ENCODE measurements at regions not wholly inside any gene's neighbourhood (a gene's known extent, or its start where the extent isn't known, plus 50 kb on each side); places are given as distances from the start of the nearest gene placed in this dataset.

DNA sequence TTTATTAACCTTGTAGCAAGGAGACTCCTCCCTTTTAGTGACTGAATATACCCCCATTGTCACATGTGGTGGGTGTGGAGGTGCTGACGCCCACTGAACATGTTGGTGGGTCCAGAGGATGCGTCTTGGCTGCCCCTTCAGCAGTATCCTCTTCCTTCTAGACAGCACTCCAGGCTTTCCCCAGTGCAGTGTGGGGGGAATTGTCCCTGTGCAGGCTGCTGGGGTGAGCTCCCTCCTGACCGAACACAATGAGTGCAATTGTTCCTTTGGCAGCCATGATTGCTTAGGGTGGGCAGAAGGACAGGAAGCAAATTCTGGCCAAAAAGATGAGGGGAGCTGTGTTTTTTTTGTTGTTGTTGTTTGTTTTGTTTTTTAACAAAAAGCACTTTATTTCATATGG is 209.3 kb upstream of the PDE10A start:
- H2BK120ac ChIP-seq (ENCODE audit: low read depth, low read length): no peak overlapping the region
- H2BK15ac ChIP-seq (ENCODE audit: low read depth, low read length): no peak overlapping the region
- H2AK9ac ChIP-seq (replicated peaks; ENCODE audit: low read depth, low read length, poor library complexity): no peak overlapping the region
- H3K79me1 ChIP-seq (ENCODE audit: low read depth in 1 of 2, low read length in 2 of 2): 0 out of 4 replicates have a peak, but pooled peaks cover 0 to 2% of the 10 kb centered on the region in 2 experiments
- no peak overlapping the region for H3K56ac ChIP-seq (ENCODE audit: extremely low read depth, insufficient read depth, low read length)
- no peak overlapping the region for H3K27ac ChIP-seq (ENCODE audit: insufficient read depth, low read length)
- BruUV-seq (replicated peaks): no TSS peak
- TF ChIP-seq RCOR1 (IDR thresholded peaks at IDR 0.05; ENCODE audit: insufficient replicate concordance, low read length): no peak
- no peak for TF ChIP-seq SMC3 (IDR thresholded peaks at IDR 0.05; ENCODE audit: low read depth, low read length)
- no peak for TF ChIP-seq RAD21 (IDR thresholded peaks at IDR 0.05; ENCODE audit: low read length)
- no peak for TF ChIP-seq RFX5 (IDR thresholded peaks at IDR 0.05; ENCODE audit: low read depth, low read length)
- TF ChIP-seq, protein P1, sequence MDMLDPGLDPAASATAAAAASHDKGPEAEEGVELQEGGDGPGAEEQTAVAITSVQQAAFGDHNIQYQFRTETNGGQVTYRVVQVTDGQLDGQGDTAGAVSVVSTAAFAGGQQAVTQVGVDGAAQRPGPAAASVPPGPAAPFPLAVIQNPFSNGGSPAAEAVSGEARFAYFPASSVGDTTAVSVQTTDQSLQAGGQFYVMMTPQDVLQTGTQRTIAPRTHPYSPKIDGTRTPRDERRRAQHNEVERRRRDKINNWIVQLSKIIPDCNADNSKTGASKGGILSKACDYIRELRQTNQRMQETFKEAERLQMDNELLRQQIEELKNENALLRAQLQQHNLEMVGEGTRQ (IDR thresholded peaks at IDR 0.05; ENCODE audit: low read depth, low read length): no peak
- TF ChIP-seq NFE2L2 (IDR thresholded peaks at IDR 0.05; ENCODE audit: low read depth, low read length): no peak
- TF ChIP-seq MAZ (IDR thresholded peaks at IDR 0.05; ENCODE audit: borderline replicate concordance, low read depth, low read length): no peak
- TF ChIP-seq MXI1 (IDR thresholded peaks at IDR 0.05; ENCODE audit: borderline replicate concordance, low read depth, low read length): no peak
- TF ChIP-seq POLR2A (IDR thresholded peaks at IDR 0.05; ENCODE audit: low read depth, low read length): no peak
- TF ChIP-seq BHLHE40 (IDR thresholded peaks at IDR 0.05; ENCODE audit: low read depth, low read length): no peak
- TF ChIP-seq, protein P2, sequence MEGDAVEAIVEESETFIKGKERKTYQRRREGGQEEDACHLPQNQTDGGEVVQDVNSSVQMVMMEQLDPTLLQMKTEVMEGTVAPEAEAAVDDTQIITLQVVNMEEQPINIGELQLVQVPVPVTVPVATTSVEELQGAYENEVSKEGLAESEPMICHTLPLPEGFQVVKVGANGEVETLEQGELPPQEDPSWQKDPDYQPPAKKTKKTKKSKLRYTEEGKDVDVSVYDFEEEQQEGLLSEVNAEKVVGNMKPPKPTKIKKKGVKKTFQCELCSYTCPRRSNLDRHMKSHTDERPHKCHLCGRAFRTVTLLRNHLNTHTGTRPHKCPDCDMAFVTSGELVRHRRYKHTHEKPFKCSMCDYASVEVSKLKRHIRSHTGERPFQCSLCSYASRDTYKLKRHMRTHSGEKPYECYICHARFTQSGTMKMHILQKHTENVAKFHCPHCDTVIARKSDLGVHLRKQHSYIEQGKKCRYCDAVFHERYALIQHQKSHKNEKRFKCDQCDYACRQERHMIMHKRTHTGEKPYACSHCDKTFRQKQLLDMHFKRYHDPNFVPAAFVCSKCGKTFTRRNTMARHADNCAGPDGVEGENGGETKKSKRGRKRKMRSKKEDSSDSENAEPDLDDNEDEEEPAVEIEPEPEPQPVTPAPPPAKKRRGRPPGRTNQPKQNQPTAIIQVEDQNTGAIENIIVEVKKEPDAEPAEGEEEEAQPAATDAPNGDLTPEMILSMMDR (conservative IDR thresholded peaks at IDR 0.05; ENCODE audit: low read depth, low read length): no peak
- in situ Hi-C loops (cut with MboI; ENCODE audit: low sequenced_read_pairs) (no loop called here), dilution Hi-C loops (cut with HindIII; ENCODE audit: low sequenced_read_pairs, unreplicated experiment) (no loop called here), intact Hi-C loops (cut with micrococcal nuclease) (no loop called here)
- no peaks in the 10 kb centered on the region for H4K20me1 ChIP-seq (ENCODE audit: insufficient read depth, low read length)
- no peak overlapping the region for H4K8ac ChIP-seq (ENCODE audit: low read depth in 2 of 2, low read length in 2 of 2)
- H3K18ac ChIP-seq (ENCODE audit: low read depth, low read length): no peak overlapping the region
- H3K27me3 ChIP-seq (ENCODE audit: control insufficient read depth, insufficient read depth, low read length): no peaks in the 10 kb centered on the region; the same call in 1 of the 2 replicates
- H2BK5ac ChIP-seq (ENCODE audit: low read depth, low read length, poor library complexity, severe bottlenecking): no peak overlapping the region
- H3K4me3 ChIP-seq (ENCODE audit: insufficient read depth, low read depth, low read length): no peak overlapping the region
- H2AFZ ChIP-seq (replicated peaks; ENCODE audit: low read length, poor library complexity): no peak overlapping the region
- H3K4ac ChIP-seq (ENCODE audit: low read depth, low read length): no peak overlapping the region
- H3K14ac ChIP-seq (replicated peaks; ENCODE audit: low read depth, low read length): no peak overlapping the region
- H2AK5ac ChIP-seq (ENCODE audit: low read depth, low read length): no peak overlapping the region
- H3K9me3 ChIP-seq (ENCODE audit: control insufficient read depth, insufficient read depth, low read length): peaks cover 2% of the 10 kb centered on the region; the same call in 1 of the 2 replicates
- no peak overlapping the region for H3K9ac ChIP-seq (ENCODE audit: low read depth, low read length)
- no peak overlapping the region for H3K23ac ChIP-seq (ENCODE audit: low read depth, low read length)
- ChIA-PET POLR2A (ENCODE audit: unreplicated experiment) (interaction anchor here (0.6 kb wide), 1 partner anchor 416 kb away, joined by 3 read pairs; no protein-coding TSS in a partner anchor), CTCF (interaction anchor here (0.7 kb wide), 1 partner anchor 60 kb away, joined by 3 read pairs; no protein-coding TSS in a partner anchor)
- ATAC-seq (ENCODE audit: low read depth) (no peak), DNase-seq (no peak)
- WGBS, 2 experiments (ENCODE audit: extremely low coverage in 2 of 2, insufficient read length in 1 of 2): no CpG with 5 or more reads among the region's 3 CpGs
- H3K36me3 ChIP-seq (ENCODE audit: control insufficient read depth, insufficient read depth, low read length): peaks cover 3% of the 10 kb centered on the region
- H2BK20ac ChIP-seq (ENCODE audit: low read depth, low read length): no peak overlapping the region
- no peak overlapping the region for H4K5ac ChIP-seq (ENCODE audit: low read depth, low read length)
- no peak overlapping the region for H4K91ac ChIP-seq (ENCODE audit: insufficient read depth, low read depth, low read length)
- peaks cover 8% of the 10 kb centered on the region for H3K4me1 ChIP-seq (ENCODE audit: control insufficient read depth, insufficient read depth, low read length)
- H3K9me1 ChIP-seq (ENCODE audit: insufficient read depth, low read length): no peaks in the 10 kb centered on the region
- H3K4me2 ChIP-seq (ENCODE audit: low read depth, low read length): no peak overlapping the region
